ENCODE measurements at regions not wholly inside any gene's neighbourhood (a gene's known extent, or its start where the extent isn't known, plus 50 kb on each side); places are given as distances from the start of the nearest gene placed in this dataset.

- no peak for TF ChIP-seq CTCF (IDR thresholded peaks at IDR 0.05; ENCODE audit: low read depth, low read length)
- DNase-seq (ENCODE audit: low read depth, low spot score) = no peak
- ChIA-PET POLR2A (no interaction called here), CTCF (no interaction called here)
- Histone ChIP-seq H3K9me3 (ENCODE audit: control insufficient read depth, insufficient read depth, low read length) (no peaks in the 10 kb centered on the region), H3K27me3 (ENCODE audit: control insufficient read depth, insufficient read depth, low read length) (no peaks in the 10 kb centered on the region), H3K27ac (ENCODE audit: low read depth, low read length) (no peak overlapping the region), H3K4me3 (ENCODE audit: low read depth, low read length) (no peak overlapping the region)
These were observed 368.1 kb downstream of the ZEB2 start for GRCh38 chr2:144151851-144152250.

- no peak overlapping the region for H3K4me3 ChIP-seq (ENCODE audit: low read depth, low read length)
- CTCF ChIA-PET = no interaction called here
- H3K27ac ChIP-seq (ENCODE audit: low read depth, low read length) = no peak overlapping the region
- POLR2A ChIA-PET = no interaction called here
- H3K9me3 ChIP-seq (ENCODE audit: control insufficient read depth, insufficient read depth, low read length) = no peaks in the 10 kb centered on the region
- no peaks in the 10 kb centered on the region for H3K27me3 ChIP-seq (ENCODE audit: control insufficient read depth, insufficient read depth, low read length)
- TF ChIP-seq CTCF (IDR thresholded peaks at IDR 0.05; ENCODE audit: low read depth, low read length) = no peak
- DNase-seq (ENCODE audit: low read depth, low spot score) = no peak
These were observed 368.5 kb downstream of the ZEB2 start for GRCh38 chr2:144151405-144151804.

- Histone ChIP-seq H3K9me3 (ENCODE audit: control insufficient read depth, insufficient read depth, low read length) (no peaks in the 10 kb centered on the region), H3K27ac (ENCODE audit: low read depth, low read length) (no peak overlapping the region), H3K27me3 (ENCODE audit: control insufficient read depth, insufficient read depth, low read length) (no peaks in the 10 kb centered on the region), H3K4me3 (ENCODE audit: low read depth, low read length) (no peak overlapping the region)
- no peak for TF ChIP-seq CTCF (IDR thresholded peaks at IDR 0.05; ENCODE audit: low read depth, low read length)
- ChIA-PET CTCF (no interaction called here), POLR2A (no interaction called here)
- no peak for DNase-seq (ENCODE audit: low read depth, low spot score)
These were observed 372.6 kb downstream of the ZEB2 start for GRCh38 chr2:144147356-144147755.

GRCh38 chr2:144146876-144147275 lies 373.0 kb downstream of the ZEB2 start:
- no peak for TF ChIP-seq CTCF (IDR thresholded peaks at IDR 0.05; ENCODE audit: low read depth, low read length)
- Histone ChIP-seq H3K27ac (ENCODE audit: low read depth, low read length) (no peak overlapping the region), H3K4me3 (ENCODE audit: low read depth, low read length) (no peak overlapping the region), H3K9me3 (ENCODE audit: control insufficient read depth, insufficient read depth, low read length) (no peaks in the 10 kb centered on the region), H3K27me3 (ENCODE audit: control insufficient read depth, insufficient read depth, low read length) (no peaks in the 10 kb centered on the region)
- POLR2A ChIA-PET = no interaction called here
- CTCF ChIA-PET = no interaction called here
- DNase-seq (ENCODE audit: low read depth, low spot score) = no peak

- ChIA-PET POLR2A (no interaction called here), CTCF (interaction anchor here (0.6 kb wide), 2 partner anchors 19 to 1310 kb away, joined by 5 to 7 read pairs; no protein-coding TSS in a partner anchor)
- Histone ChIP-seq H3K4me3 (ENCODE audit: low read depth, low read length) (no peak overlapping the region), H3K27me3 (ENCODE audit: control insufficient read depth, insufficient read depth, low read length) (no peaks in the 10 kb centered on the region), H3K9me3 (ENCODE audit: control insufficient read depth, insufficient read depth, low read length) (no peaks in the 10 kb centered on the region), H3K27ac (ENCODE audit: low read depth, low read length) (no peak overlapping the region)
- TF ChIP-seq CTCF (IDR thresholded peaks at IDR 0.05; ENCODE audit: low read depth, low read length) = no peak
- no peak for DNase-seq (ENCODE audit: low read depth, low spot score)
These were observed 373.8 kb downstream of the ZEB2 start for GRCh38 chr2:144146076-144146475.
